Activated naive CD4-positive, alpha-beta T cell treated with anti-CD3 and anti-CD28 coated beads, Interleukin-2, amount 50 U/mL, for 24 hours (primary cell): ENCODE measurements at regions not wholly inside any gene's neighbourhood (a gene's known extent, or its start where the extent isn't known, plus 50 kb on each side); places are given as distances from the start of the nearest gene placed in this dataset.
A peak's percentile ranks its signal among the peaks of the same experiment; 100 is the strongest.
"Not testable (repeated sequence)": the region's sequence is repeated elsewhere in the genome, so short reads cannot be mapped to it uniquely, and the experiment has no call there.

Experiments used
- H3K27ac Mint-ChIP-seq: one replicate; pipeline ENCODE4 v1.8.0; 2021; ENCODE audit warnings: mild to moderate bottlenecking, mixed read lengths
- H3K27me3 Mint-ChIP-seq: one replicate; pipeline ENCODE4 v1.8.0; 2021; ENCODE audit warnings: mixed read lengths
- H3K36me3 Mint-ChIP-seq: one replicate; pipeline ENCODE4 v1.8.0; 2021; ENCODE audit warnings: mixed read lengths
- H3K4me1 Mint-ChIP-seq: one replicate; pipeline ENCODE4 v1.8.0; 2021; ENCODE audit warnings: mixed read lengths
- H3K4me3 Mint-ChIP-seq: one replicate; pipeline ENCODE4 v1.8.0; 2021; ENCODE audit warnings: mild to moderate bottlenecking, mixed read lengths
- H3K9me3 Mint-ChIP-seq: one replicate; pipeline ENCODE4 v1.8.0; 2021; ENCODE audit warnings: mixed read lengths

GRCh38 chr20:26251376-26251775 lies 554.7 kb upstream of the ZNF337 start:
- H3K4me1 Mint-ChIP-seq: peaks cover 15% of the 10 kb centered on the region
- not testable (repeated sequence) for H3K27me3 Mint-ChIP-seq, H3K27ac Mint-ChIP-seq, H3K4me3 Mint-ChIP-seq, H3K9me3 Mint-ChIP-seq, H3K36me3 Mint-ChIP-seq

DNA sequence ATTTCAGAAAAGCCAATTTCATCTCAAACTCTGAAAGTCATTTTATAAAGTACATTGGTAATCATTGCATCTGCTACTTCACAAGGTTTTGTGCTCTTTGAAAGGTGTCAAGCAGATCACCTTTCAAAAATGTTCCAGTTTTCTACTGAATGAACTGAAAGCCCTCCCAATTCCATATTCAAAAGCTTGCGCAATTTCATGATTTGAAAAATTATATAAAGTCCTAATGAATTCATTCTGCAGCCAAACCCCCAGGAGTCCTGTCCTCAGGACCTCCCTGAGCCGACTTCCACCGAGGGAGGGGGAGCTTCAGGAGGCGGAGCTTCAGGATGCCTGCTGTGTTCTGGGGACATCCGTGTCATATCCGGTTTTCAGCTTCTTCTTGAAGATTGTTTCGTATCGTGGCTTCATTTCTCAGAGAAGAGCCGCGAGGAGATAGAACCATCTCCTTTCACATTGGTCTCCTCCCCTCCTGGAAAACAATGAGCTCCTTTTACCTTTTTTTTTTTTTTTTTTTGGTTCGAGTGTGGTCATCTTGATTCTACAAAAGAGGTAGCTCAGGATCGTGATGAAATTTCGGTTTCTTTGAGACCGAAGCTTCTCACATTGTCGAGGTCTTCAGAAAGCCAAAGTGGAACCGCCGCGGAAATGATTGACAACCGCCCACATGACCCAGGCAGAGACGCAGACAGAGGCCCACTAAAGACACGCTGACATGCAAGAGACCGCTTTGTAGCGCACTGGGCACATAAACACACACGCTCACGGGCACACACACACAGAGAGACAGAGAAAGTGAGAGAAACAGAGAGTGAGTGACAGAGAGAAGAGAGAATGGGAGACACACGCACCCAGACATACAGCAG lies 553.8 kb upstream of the ZNF337 start:
- H3K4me3 Mint-ChIP-seq, H3K9me3 Mint-ChIP-seq, H3K36me3 Mint-ChIP-seq, H3K27me3 Mint-ChIP-seq: not testable (repeated sequence)
- Mint-ChIP-seq H3K27ac (peak overlapping the region; percentile 17), H3K4me1 (peaks cover 15% of the 10 kb centered on the region)

GRCh38 chr20:26243731-26244130 lies 547.1 kb upstream of the ZNF337 start:
- H3K4me3 Mint-ChIP-seq: no peak overlapping the region
- no peaks in the 10 kb centered on the region for H3K4me1 Mint-ChIP-seq
- H3K36me3 Mint-ChIP-seq: peaks cover 7% of the 10 kb centered on the region
- no peak overlapping the region for H3K27ac Mint-ChIP-seq
- H3K27me3 Mint-ChIP-seq: no peaks in the 10 kb centered on the region
- H3K9me3 Mint-ChIP-seq: peaks cover 4% of the 10 kb centered on the region

DNA sequence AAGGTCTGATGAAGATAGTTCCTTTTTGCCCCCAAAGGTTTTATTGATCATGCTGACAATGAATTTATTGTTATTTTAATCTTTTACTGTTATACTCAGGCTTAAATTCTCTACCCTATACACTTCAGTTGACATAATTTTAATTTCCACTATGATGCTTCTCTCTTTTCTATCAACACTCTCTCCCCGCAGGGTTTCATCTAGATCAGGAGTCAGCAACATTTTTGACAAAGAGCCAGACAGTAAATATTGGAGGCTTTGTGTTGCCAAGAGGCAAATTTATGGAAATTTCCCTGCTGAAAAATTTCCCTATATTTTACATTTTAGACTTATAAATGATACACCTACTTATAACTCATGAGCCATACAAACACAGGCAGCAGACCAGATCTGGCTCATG lies 524.0 kb upstream of the ZNF337 start:
- H3K9me3 Mint-ChIP-seq, H3K36me3 Mint-ChIP-seq, H3K4me1 Mint-ChIP-seq, H3K27ac Mint-ChIP-seq, H3K4me3 Mint-ChIP-seq, H3K27me3 Mint-ChIP-seq: not testable (repeated sequence)

GRCh38 chr20:26219546-26219945 lies 522.9 kb upstream of the ZNF337 start:
- H3K36me3 Mint-ChIP-seq, H3K27me3 Mint-ChIP-seq, H3K27ac Mint-ChIP-seq, H3K4me3 Mint-ChIP-seq: not testable (repeated sequence)
- Mint-ChIP-seq H3K4me1 (peaks cover 14% of the 10 kb centered on the region), H3K9me3 (peaks cover 14% of the 10 kb centered on the region)

DNA sequence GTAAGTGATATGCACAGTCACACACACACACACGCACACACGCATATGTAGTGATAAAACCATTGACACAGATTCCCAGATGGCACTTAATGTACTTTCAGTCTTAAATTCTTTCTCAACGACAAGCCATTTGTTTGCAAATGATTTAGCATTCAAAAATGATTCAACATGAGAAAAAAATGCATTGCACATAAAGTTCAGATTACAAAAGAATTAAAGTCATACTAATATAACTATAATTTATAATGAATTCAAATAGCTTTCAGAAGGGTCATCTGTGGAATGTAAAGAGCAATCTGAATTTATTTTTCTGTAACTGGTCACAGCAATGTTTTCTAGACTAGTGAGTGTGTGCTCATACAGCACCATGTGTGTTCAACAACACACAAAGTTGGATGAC lies 521.6 kb upstream of the ZNF337 start:
- H3K9me3 Mint-ChIP-seq: peaks cover 17% of the 10 kb centered on the region
- no peaks in the 10 kb centered on the region for H3K27me3 Mint-ChIP-seq
- H3K4me3 Mint-ChIP-seq: no peak overlapping the region
- no peak overlapping the region for H3K27ac Mint-ChIP-seq
- H3K4me1 Mint-ChIP-seq: peaks cover 18% of the 10 kb centered on the region
- peaks cover 5% of the 10 kb centered on the region for H3K36me3 Mint-ChIP-seq

DNA sequence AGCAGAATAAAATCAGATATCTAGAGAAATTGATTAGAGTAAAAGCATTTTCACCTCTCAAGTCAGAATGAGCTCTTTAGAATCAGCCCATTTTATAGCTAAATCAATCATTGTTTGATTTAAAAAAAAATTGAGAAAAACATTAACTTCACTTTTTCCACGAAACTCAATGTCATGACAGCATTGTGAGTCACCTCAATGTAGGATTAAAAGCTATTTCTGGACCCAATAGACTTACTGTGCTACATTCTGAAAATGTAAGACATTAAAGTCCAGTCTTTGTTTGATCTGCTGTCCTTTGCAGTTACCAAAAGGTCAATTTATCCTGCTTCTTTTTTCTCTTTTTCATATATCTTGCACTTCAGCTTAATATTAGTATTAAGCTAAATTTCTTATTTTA lies 519.4 kb upstream of the ZNF337 start:
- Mint-ChIP-seq H3K27me3 (no peaks in the 10 kb centered on the region), H3K27ac (no peak overlapping the region), H3K4me3 (no peak overlapping the region), H3K36me3 (peaks cover 6% of the 10 kb centered on the region), H3K4me1 (peaks cover 39% of the 10 kb centered on the region), H3K9me3 (peaks cover 11% of the 10 kb centered on the region)

- Mint-ChIP-seq H3K9me3 (peaks cover 11% of the 10 kb centered on the region), H3K4me1 (peaks cover 44% of the 10 kb centered on the region), H3K27ac (peak overlapping the region; percentile 27), H3K36me3 (peaks cover 6% of the 10 kb centered on the region), H3K4me3 (no peak overlapping the region), H3K27me3 (no peaks in the 10 kb centered on the region)
Observed at GRCh38 chr20:26214991-26215390, 518.3 kb upstream of the ZNF337 start.

DNA sequence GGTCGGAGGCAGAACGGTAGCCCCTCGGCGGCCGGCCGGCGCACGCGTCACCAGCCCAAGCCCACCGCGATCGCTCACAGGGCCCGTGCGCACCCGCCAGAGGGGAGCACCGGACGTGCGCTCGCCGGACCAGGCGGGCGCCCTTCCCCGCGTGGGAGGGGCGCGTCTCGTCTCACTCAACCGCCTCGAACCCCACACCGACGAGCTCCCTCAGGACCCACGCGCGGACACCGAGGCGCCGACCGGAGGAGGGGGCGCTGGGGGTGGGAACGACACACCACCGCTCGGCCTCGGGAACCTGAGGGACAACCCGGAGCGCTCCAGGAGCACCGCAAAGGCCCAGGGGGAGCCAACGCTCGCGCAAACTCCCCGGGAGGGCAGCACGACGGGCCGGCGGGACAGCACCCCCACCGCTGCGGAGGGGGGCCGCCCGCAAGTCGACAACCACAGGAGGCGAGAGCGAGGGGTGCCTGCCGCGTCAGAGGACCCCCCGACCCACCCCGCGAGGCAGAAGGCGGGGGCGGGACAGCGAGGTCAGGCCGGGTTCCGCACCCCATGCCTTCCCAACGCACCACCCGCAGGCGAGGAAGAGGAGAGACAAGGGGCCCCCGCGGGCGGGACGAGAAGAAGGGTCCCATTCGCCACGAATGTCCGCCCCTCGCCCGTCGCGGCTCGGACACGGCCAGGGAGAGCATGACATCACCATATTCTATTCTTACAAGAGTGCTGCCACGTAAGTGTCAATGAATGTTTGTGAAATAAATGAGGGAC lies 512.7 kb upstream of the ZNF337 start:
- H3K36me3 Mint-ChIP-seq: peaks cover 4% of the 10 kb centered on the region
- H3K27ac Mint-ChIP-seq: peak overlapping the region; percentile 20
- peaks cover 43% of the 10 kb centered on the region for H3K4me1 Mint-ChIP-seq
- H3K9me3 Mint-ChIP-seq: peaks cover 5% of the 10 kb centered on the region
- peaks cover 5% of the 10 kb centered on the region for H3K27me3 Mint-ChIP-seq
- peak overlapping the region; percentile 68 for H3K4me3 Mint-ChIP-seq

GRCh38 chr20:26208296-26209091 lies 511.8 kb upstream of the ZNF337 start:
- H3K36me3 Mint-ChIP-seq: peaks cover 4% of the 10 kb centered on the region
- peaks cover 5% of the 10 kb centered on the region for H3K27me3 Mint-ChIP-seq
- peaks cover 41% of the 10 kb centered on the region for H3K4me1 Mint-ChIP-seq
- no peak overlapping the region for H3K27ac Mint-ChIP-seq
- H3K9me3 Mint-ChIP-seq: peaks cover 4% of the 10 kb centered on the region
- peak overlapping the region; percentile 68 for H3K4me3 Mint-ChIP-seq

DNA sequence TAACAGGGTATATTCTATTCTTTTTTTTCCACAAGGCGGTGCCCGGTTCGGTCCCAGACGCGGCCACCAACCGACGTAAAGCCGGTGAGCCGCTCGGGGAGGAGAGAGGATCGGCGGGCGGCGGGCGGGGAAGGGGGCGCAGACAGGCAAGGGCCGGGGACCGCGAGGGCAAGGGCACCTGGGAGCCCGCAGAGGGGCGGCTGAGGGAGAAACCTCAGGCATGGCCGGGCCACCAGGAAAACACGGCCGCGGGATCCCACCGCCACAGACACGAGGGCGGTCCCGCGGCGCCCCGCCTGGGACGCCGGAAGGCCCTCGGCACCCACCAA lies 511.3 kb upstream of the ZNF337 start:
- not testable (repeated sequence) for H3K27me3 Mint-ChIP-seq, H3K9me3 Mint-ChIP-seq, H3K36me3 Mint-ChIP-seq
- peak overlapping the region; percentile 85 for H3K27ac Mint-ChIP-seq
- H3K4me1 Mint-ChIP-seq: peaks cover 36% of the 10 kb centered on the region
- H3K4me3 Mint-ChIP-seq: peak overlapping the region; percentile 86

DNA sequence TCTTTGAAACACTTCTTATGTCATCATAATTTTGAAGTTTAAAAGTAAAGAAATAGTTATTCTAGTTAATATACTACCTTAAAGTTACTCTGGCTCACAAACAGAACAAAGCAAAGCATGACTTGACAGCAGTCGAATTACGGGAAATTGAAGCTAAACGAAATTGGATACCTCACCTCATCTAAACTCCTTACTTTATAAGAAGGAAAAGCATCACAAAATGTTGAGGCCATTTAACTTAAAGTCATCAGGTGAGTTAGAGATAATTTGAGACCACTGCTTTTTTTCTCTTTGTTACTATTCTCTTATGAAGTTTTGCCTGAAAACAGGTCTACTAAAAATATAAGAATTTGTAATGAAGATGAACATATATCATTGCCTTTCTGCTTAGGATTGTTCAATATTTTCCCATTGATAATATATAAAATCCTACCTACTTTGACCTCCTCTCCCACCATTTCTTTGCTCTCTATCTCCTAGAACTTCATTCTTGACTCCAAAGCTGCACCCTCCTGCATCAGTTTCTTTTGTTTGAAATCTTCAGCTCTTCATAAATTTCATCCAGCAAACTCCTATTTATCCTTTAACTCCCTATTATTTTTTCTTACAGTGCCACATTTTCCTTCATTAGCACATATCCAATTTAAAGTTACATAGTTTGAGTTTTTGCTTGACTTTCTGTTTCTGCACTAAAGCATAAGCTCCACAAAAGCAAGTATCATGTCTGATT lies 510.7 kb upstream of the ZNF337 start:
- H3K4me3 Mint-ChIP-seq: peak overlapping the region; percentile 86
- H3K27ac Mint-ChIP-seq: peak overlapping the region; percentile 85
- H3K9me3 Mint-ChIP-seq: no peaks in the 10 kb centered on the region
- H3K36me3 Mint-ChIP-seq: no peaks in the 10 kb centered on the region
- peaks cover 30% of the 10 kb centered on the region for H3K4me1 Mint-ChIP-seq
- peaks cover 5% of the 10 kb centered on the region for H3K27me3 Mint-ChIP-seq

DNA sequence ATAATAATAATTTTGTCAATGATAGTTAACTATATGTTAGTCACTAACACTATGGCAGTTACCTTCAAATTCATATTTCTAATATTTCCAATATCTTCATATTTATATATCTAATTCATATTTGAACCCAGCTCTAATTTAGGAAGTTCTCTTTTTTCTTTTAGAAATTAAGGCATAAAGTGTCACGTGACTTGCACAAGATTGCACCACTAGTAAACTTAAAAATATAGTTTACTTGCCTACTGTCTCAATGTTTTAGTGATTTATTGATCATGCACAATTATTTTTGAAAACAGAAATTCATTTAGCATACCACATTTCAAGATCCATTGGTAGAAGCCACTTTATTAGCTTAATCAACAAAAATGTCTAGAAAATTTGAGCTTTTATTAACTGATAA lies 508.7 kb upstream of the ZNF337 start:
- H3K36me3 Mint-ChIP-seq: peaks cover 2% of the 10 kb centered on the region
- no peak overlapping the region for H3K27ac Mint-ChIP-seq
- peaks cover 3% of the 10 kb centered on the region for H3K9me3 Mint-ChIP-seq
- peaks cover 16% of the 10 kb centered on the region for H3K4me1 Mint-ChIP-seq
- H3K4me3 Mint-ChIP-seq: no peak overlapping the region
- H3K27me3 Mint-ChIP-seq: peaks cover 5% of the 10 kb centered on the region

GRCh38 chr20:26201026-26201425 lies 504.4 kb upstream of the ZNF337 start:
- H3K27ac Mint-ChIP-seq: peak overlapping the region; percentile 17
- H3K27me3 Mint-ChIP-seq, H3K4me1 Mint-ChIP-seq, H3K9me3 Mint-ChIP-seq, H3K36me3 Mint-ChIP-seq, H3K4me3 Mint-ChIP-seq: not testable (repeated sequence)

DNA sequence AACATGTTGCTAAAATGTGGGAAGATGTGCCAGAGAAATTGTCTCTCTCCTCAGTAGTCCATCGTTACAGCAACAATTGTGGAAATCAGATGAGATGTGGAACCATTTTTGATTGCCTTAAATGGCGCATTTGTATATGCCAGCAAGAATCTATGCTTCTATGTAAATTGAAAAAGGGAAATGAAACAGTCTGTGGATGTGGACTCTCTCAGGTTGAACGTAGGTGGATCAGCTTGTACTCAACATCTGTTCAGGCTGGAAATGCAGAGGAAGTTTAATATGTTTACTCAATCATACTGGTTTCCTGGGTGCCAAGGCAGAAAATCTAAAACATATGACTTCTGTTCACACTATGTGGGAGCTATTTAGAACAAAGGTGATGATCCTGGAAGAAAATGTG lies 490.7 kb upstream of the ZNF337 start:
- not testable (repeated sequence) for H3K27ac Mint-ChIP-seq, H3K27me3 Mint-ChIP-seq, H3K4me1 Mint-ChIP-seq, H3K4me3 Mint-ChIP-seq, H3K36me3 Mint-ChIP-seq, H3K9me3 Mint-ChIP-seq
